Breast epithelium (tissue), 4 donors: ENCODE measurements at regions not wholly inside any gene's neighbourhood (a gene's known extent, or its start where the extent isn't known, plus 50 kb on each side); places are given as distances from the start of the nearest gene placed in this dataset.

Source experiments
- DNase-seq, 2 donors: peaks; one replicate each; pipeline ENCODE4 v3.0.0-alpha.2; 2019; ENCODE audit warnings: low spot score in 2 of 2
- H3K27ac ChIP-seq, 2 donors: fragments of 200-600 bp; sonication (generic) in 1 of 2; one replicate each; pipeline ENCODE4 v1.5.1; 2016 to 2019; ENCODE audit warnings: mild to moderate bottlenecking in 1 of 2
- H3K27me3 ChIP-seq, 2 donors: fragments of 200-600 bp; sonication (generic) in 1 of 2; one replicate each; pipeline versions ENCODE4 v1.5.1 to v1.6.0; 2017 to 2019; ENCODE audit warnings: control low read depth in 1 of 2, mild to moderate bottlenecking in 1 of 2
- H3K36me3 ChIP-seq: fragments of 200-600 bp; one replicate; pipeline ENCODE4 v1.5.1; 2019
- H3K4me1 ChIP-seq, 2 donors: fragments of 200-600 bp; sonication (generic); one replicate each; pipeline ENCODE4 v1.5.1; 2016 to 2019; ENCODE audit warnings: control low read depth in 1 of 2
- H3K4me3 ChIP-seq, 3 donors: fragments of 200-600 bp; sonication (generic); 1 replicate in 2 of 3; 2 replicates in 1 of 3; pipeline ENCODE4 v1.5.1; 2016 to 2019; ENCODE audit warnings: mild to moderate bottlenecking in 3 of 3, moderate library complexity in 2 of 3
- H3K9me3 ChIP-seq, 2 donors: fragments of 200-600 bp; sonication (generic) in 1 of 2; one replicate each; pipeline ENCODE4 v1.5.1; 2016 to 2019; ENCODE audit warnings: control low read depth in 1 of 2
- POLR2A ChIP-seq: fragments of 450-650 bp; IDR thresholded peaks from one replicate; pipeline ENCODE4 v1.6.1; 2016; ENCODE audit warnings: antibody characterized with exemption, mild to moderate bottlenecking, moderate library complexity
- POLR2AphosphoS5 ChIP-seq, 3 donors: sonication (generic); formaldehyde crosslinking; IDR thresholded peaks; one replicate each; pipeline ENCODE4 v1.6.1; 2017; ENCODE audit warnings: antibody characterized with exemption in 3 of 3
- intact Hi-C: fragments of 100-400 bp; cut with DNase I; formaldehyde crosslinking; loops from one replicate; pipeline ENCODE4 v1.15.1; 2023; ENCODE audit warnings: low total_unique reads
- TF ChIP-seq, protein P1 (sequence below), 3 donors: fragments of 450-650 bp; IDR thresholded peaks; one replicate each; pipeline ENCODE4 v1.5.1; 2016 to 2017; ENCODE audit warnings: antibody characterized with exemption in 3 of 3, mild to moderate bottlenecking in 3 of 3, moderate library complexity in 3 of 3

DNA sequence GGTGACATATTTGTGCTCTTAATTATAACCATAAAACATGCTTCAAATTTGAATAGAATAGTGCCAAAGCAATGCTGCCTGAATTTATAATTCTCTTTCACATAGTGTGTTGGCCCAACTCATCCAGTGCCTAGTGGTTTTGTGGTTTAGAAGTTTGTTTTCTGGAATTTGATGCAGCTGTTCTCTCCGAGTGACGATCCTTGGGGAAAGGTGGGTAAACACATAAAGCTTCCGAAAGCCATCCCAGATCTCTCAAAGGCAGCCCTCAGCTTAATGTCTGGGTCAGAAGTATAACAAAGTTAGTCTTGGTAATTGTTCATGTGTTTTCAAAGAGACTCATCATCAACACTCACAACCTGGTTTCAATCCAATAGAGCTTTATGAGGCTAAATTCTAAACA is 235.6 kb upstream of the CDH2 start:
- no peak overlapping the region for H3K4me3 ChIP-seq
- H3K27ac ChIP-seq: no peak overlapping the region
- DNase-seq: no peak
- H3K9me3 ChIP-seq: no peaks in the 10 kb centered on the region
- H3K4me1 ChIP-seq: no peaks in the 10 kb centered on the region
- H3K27me3 ChIP-seq: no peaks in the 10 kb centered on the region
- no peaks in the 10 kb centered on the region for H3K36me3 ChIP-seq
- TF ChIP-seq POLR2AphosphoS5 (IDR thresholded peaks at IDR 0.05) (no peak), POLR2A (no peak)
- TF ChIP-seq, protein P1, sequence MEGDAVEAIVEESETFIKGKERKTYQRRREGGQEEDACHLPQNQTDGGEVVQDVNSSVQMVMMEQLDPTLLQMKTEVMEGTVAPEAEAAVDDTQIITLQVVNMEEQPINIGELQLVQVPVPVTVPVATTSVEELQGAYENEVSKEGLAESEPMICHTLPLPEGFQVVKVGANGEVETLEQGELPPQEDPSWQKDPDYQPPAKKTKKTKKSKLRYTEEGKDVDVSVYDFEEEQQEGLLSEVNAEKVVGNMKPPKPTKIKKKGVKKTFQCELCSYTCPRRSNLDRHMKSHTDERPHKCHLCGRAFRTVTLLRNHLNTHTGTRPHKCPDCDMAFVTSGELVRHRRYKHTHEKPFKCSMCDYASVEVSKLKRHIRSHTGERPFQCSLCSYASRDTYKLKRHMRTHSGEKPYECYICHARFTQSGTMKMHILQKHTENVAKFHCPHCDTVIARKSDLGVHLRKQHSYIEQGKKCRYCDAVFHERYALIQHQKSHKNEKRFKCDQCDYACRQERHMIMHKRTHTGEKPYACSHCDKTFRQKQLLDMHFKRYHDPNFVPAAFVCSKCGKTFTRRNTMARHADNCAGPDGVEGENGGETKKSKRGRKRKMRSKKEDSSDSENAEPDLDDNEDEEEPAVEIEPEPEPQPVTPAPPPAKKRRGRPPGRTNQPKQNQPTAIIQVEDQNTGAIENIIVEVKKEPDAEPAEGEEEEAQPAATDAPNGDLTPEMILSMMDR (IDR thresholded peaks at IDR 0.05): no peak
- intact Hi-C loops: no loop called here

DNA sequence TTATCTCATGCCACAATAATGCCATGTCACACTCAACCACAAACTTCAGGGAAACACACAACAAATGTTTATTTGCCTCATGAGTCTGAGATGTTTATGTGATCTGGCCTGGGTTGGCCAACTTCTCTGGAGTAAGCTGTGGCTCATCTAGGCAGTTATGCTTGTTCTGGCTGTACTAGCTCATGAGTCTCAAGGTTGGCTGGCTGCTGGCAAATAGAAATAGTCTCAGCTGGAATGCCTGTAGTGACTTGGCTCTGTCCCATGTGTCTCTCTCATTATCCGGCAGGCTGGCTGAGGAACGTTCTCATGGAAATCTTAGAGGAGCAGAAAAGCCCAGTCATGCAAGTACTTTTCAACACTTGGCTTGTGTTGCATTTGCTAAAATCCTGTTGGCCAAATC is 234.9 kb upstream of the CDH2 start:
- no peak overlapping the region for H3K4me3 ChIP-seq
- intact Hi-C loops: no loop called here
- no peaks in the 10 kb centered on the region for H3K36me3 ChIP-seq
- H3K4me1 ChIP-seq: no peaks in the 10 kb centered on the region
- no peak overlapping the region for H3K27ac ChIP-seq
- H3K9me3 ChIP-seq: no peaks in the 10 kb centered on the region
- no peaks in the 10 kb centered on the region for H3K27me3 ChIP-seq
- TF ChIP-seq, protein P1 (IDR thresholded peaks at IDR 0.05): no peak
- no peak for TF ChIP-seq POLR2AphosphoS5 (IDR thresholded peaks at IDR 0.05)
- no peak for TF ChIP-seq POLR2A
- no peak for DNase-seq

DNA sequence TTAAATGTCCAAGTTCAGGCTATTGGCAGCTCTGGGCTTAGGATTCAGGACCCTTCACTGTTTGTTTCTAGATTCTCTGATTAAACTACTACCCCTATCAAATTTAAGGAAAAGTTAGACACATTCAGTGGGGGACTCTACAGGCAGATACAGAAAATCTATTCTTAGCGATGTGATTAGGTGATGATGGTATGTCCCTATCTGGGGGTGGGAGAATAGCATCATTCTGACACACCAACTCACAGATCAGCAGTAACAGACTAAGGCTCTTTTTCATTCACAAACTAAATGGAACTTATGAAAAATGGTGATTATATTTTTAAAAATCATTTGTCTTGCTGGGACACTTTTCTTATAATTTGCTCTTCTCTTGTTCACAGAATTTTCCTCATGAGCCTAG is 232.9 kb upstream of the CDH2 start:
- no peaks in the 10 kb centered on the region for H3K4me1 ChIP-seq
- no peak overlapping the region for H3K4me3 ChIP-seq
- intact Hi-C loops: no loop called here
- TF ChIP-seq POLR2AphosphoS5 (IDR thresholded peaks at IDR 0.05): no peak
- no peak for TF ChIP-seq POLR2A
- TF ChIP-seq, protein P1 (IDR thresholded peaks at IDR 0.05): no peak
- H3K9me3 ChIP-seq: no peaks in the 10 kb centered on the region
- DNase-seq: no peak
- H3K36me3 ChIP-seq: no peaks in the 10 kb centered on the region
- H3K27me3 ChIP-seq: no peaks in the 10 kb centered on the region
- H3K27ac ChIP-seq: no peak overlapping the region

DNA sequence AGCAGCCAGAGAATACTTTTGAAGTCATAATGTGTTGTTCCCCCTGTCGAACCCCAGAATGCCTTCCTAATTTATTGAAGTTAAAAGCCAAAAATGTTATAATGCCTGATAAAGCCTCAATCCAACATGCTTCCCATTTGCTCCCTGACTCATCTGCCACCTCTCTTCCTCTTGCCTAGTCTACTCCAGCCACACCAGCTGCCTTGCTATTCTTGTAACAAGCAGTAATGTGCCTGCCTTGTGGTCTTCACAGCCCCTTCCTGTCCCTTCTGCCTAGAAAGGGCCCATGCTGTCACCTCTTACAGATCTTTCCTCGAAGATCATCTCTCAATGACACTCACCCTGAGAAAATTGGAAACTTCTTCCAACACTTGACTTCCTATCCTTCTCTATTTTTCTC is 231.6 kb upstream of the CDH2 start:
- no peak overlapping the region for H3K4me3 ChIP-seq
- no peaks in the 10 kb centered on the region for H3K9me3 ChIP-seq
- H3K27me3 ChIP-seq: no peaks in the 10 kb centered on the region
- H3K27ac ChIP-seq: no peak overlapping the region
- no peaks in the 10 kb centered on the region for H3K36me3 ChIP-seq
- intact Hi-C loops: no loop called here
- no peak for TF ChIP-seq POLR2AphosphoS5 (IDR thresholded peaks at IDR 0.05)
- TF ChIP-seq, protein P1 (IDR thresholded peaks at IDR 0.05): no peak
- TF ChIP-seq POLR2A: no peak
- DNase-seq: no peak
- no peaks in the 10 kb centered on the region for H3K4me1 ChIP-seq

DNA sequence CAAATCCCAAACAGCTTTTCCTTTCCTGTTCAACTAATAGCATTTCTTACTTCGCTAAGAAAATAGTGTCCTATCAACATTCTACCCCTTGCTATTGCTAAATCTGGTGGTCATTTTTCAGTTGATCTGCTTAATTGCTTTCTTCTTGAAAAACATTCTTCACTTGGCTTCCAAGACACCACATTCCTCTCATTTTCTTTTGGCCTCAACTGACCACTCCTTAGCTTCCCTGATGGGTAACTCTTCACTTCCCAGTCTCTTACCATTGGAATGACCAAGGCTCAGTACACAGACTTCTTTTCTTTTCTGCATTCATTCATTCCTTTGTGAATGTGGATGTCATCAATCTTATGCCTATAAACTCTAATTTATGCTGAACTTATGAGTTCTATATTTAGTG is 230.8 kb upstream of the CDH2 start:
- Histone ChIP-seq H3K9me3 (no peaks in the 10 kb centered on the region), H3K4me3 (no peak overlapping the region), H3K4me1 (no peaks in the 10 kb centered on the region), H3K36me3 (no peaks in the 10 kb centered on the region), H3K27ac (no peak overlapping the region), H3K27me3 (no peaks in the 10 kb centered on the region)
- DNase-seq: no peak
- intact Hi-C loops: no loop called here
- TF ChIP-seq POLR2AphosphoS5 (IDR thresholded peaks at IDR 0.05) (no peak), POLR2A (no peak)
- TF ChIP-seq, protein P1 (IDR thresholded peaks at IDR 0.05): no peak
